ENCODE measurements at regions not wholly inside any gene's neighbourhood (a gene's known extent, or its start where the extent isn't known, plus 50 kb on each side); places are given as distances from the start of the nearest gene placed in this dataset.

DNA sequence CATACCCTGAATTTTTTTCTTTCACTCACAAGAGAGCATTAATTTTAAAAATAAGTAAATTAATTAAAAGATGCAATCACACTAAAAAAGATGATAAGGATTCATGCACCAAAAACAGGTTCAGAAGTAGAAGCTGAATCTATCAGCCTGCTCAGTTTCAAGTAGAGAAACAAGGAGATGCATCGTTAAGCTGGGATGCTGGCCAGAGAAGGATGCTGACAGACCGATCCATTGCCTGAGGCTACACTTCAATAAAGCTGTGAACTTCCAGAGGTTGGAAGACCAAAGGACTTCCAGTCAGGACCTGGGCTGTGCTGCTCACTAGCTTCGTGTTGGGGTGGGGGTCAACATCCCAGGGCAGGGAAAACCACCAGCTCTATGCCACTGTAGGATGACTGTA lies 457.7 kb downstream of the EFNA5 start:
- Histone ChIP-seq H3K4me1 (ENCODE audit: insufficient read depth, low read length) (peaks cover 5% of the 10 kb centered on the region), H3K4me3 (ENCODE audit: insufficient read depth, low read depth, low read length) (no peak overlapping the region), H2AFZ (ENCODE audit: low read depth, low read length) (no peak overlapping the region), H3K9me3 (ENCODE audit: insufficient read depth, low read depth, low read length) (no peaks in the 10 kb centered on the region), H3K9ac (ENCODE audit: low read length) (no peak overlapping the region), H3K27me3 (ENCODE audit: insufficient read depth, low read length) (no peaks in the 10 kb centered on the region), H3K36me3 (ENCODE audit: insufficient read depth, low read length) (no peaks in the 10 kb centered on the region), H3K4me2 (ENCODE audit: low read length) (no peak overlapping the region), H4K20me1 (ENCODE audit: insufficient read depth, low read length) (no peaks in the 10 kb centered on the region), H3K79me2 (ENCODE audit: insufficient read depth, low read length) (no peaks in the 10 kb centered on the region), H3K27ac (ENCODE audit: low read depth, low read length) (no peak overlapping the region)
- DNase-seq (ENCODE audit: low read depth): no peak
- Mint-ChIP-seq H3K9me3 (ENCODE audit: unreplicated experiment) (peaks cover 2% of the 10 kb centered on the region), H3K27me3 (ENCODE audit: low read depth, unreplicated experiment) (no peaks in the 10 kb centered on the region), H3K27ac (ENCODE audit: unreplicated experiment) (no peak overlapping the region), H3K4me3 (ENCODE audit: unreplicated experiment) (no peak overlapping the region), H3K4me1 (ENCODE audit: low read depth, unreplicated experiment) (peaks cover 4% of the 10 kb centered on the region), H3K36me3 (ENCODE audit: low read depth, unreplicated experiment) (no peaks in the 10 kb centered on the region)
- no peak for TF ChIP-seq EZH2 (IDR thresholded peaks at IDR 0.05; ENCODE audit: insufficient read depth, low read length)
- TF ChIP-seq CTCF (IDR thresholded peaks at IDR 0.05; ENCODE audit: insufficient read depth, low read depth, low read length): no peak
- FAIRE-seq: no peak

- Mint-ChIP-seq H3K4me3 (ENCODE audit: unreplicated experiment) (no peak overlapping the region), H3K36me3 (ENCODE audit: low read depth, unreplicated experiment) (no peaks in the 10 kb centered on the region), H3K27me3 (ENCODE audit: low read depth, unreplicated experiment) (no peaks in the 10 kb centered on the region), H3K27ac (ENCODE audit: unreplicated experiment) (no peak overlapping the region), H3K4me1 (ENCODE audit: low read depth, unreplicated experiment) (peaks cover 4% of the 10 kb centered on the region), H3K9me3 (ENCODE audit: unreplicated experiment) (peaks cover under 1% of the 10 kb centered on the region)
- Histone ChIP-seq H3K4me3 (ENCODE audit: insufficient read depth, low read depth, low read length) (no peak overlapping the region), H3K4me1 (ENCODE audit: insufficient read depth, low read length) (no peaks in the 10 kb centered on the region), H3K27me3 (ENCODE audit: insufficient read depth, low read length) (no peaks in the 10 kb centered on the region), H3K79me2 (ENCODE audit: insufficient read depth, low read length) (no peaks in the 10 kb centered on the region), H4K20me1 (ENCODE audit: insufficient read depth, low read length) (no peaks in the 10 kb centered on the region), H3K9me3 (ENCODE audit: insufficient read depth, low read depth, low read length) (no peaks in the 10 kb centered on the region), H3K9ac (ENCODE audit: low read length) (no peak overlapping the region), H3K27ac (ENCODE audit: low read depth, low read length) (no peak overlapping the region), H3K36me3 (ENCODE audit: insufficient read depth, low read length) (no peaks in the 10 kb centered on the region), H2AFZ (ENCODE audit: low read depth, low read length) (no peak overlapping the region), H3K4me2 (ENCODE audit: low read length) (no peak overlapping the region)
- TF ChIP-seq CTCF (IDR thresholded peaks at IDR 0.05; ENCODE audit: insufficient read depth, low read depth, low read length) (no peak), EZH2 (IDR thresholded peaks at IDR 0.05; ENCODE audit: insufficient read depth, low read length) (no peak)
- no peak for FAIRE-seq
- no peak for DNase-seq (ENCODE audit: low read depth)
Observed at GRCh38 chr5:107211630-107212029, 459.1 kb downstream of the EFNA5 start.

DNA sequence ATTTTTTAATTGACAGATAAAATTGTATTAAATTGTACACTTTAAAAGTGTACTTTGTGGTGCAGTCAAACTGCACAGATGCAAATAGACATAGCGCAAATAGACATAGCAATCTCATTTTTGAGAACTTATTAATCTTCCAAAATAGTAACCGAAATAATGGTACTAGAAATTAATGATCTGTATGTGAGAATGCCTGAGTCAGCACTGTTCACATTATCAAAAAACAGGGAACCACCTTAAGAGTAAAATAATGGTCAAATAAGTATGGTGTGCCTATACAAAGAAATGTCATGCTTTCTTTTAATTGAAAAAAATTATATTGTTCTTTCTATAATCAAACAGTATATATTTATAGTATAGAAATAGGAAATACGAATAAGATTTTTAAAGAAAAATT lies 461.9 kb downstream of the EFNA5 start:
- Histone ChIP-seq H3K4me2 (ENCODE audit: low read length) (no peak overlapping the region), H3K9me3 (ENCODE audit: insufficient read depth, low read depth, low read length) (no peaks in the 10 kb centered on the region), H3K79me2 (ENCODE audit: insufficient read depth, low read length) (no peaks in the 10 kb centered on the region), H3K36me3 (ENCODE audit: insufficient read depth, low read length) (no peaks in the 10 kb centered on the region), H3K27ac (ENCODE audit: low read depth, low read length) (no peak overlapping the region), H3K4me3 (ENCODE audit: insufficient read depth, low read depth, low read length) (no peak overlapping the region), H2AFZ (ENCODE audit: low read depth, low read length) (no peak overlapping the region), H4K20me1 (ENCODE audit: insufficient read depth, low read length) (no peaks in the 10 kb centered on the region), H3K4me1 (ENCODE audit: insufficient read depth, low read length) (no peaks in the 10 kb centered on the region), H3K27me3 (ENCODE audit: insufficient read depth, low read length) (no peaks in the 10 kb centered on the region), H3K9ac (ENCODE audit: low read length) (no peak overlapping the region)
- no peak for FAIRE-seq
- Mint-ChIP-seq H3K27ac (ENCODE audit: unreplicated experiment) (no peak overlapping the region), H3K36me3 (ENCODE audit: low read depth, unreplicated experiment) (no peaks in the 10 kb centered on the region), H3K27me3 (ENCODE audit: low read depth, unreplicated experiment) (no peaks in the 10 kb centered on the region), H3K4me3 (ENCODE audit: unreplicated experiment) (no peak overlapping the region), H3K9me3 (ENCODE audit: unreplicated experiment) (no peaks in the 10 kb centered on the region), H3K4me1 (ENCODE audit: low read depth, unreplicated experiment) (no peaks in the 10 kb centered on the region)
- TF ChIP-seq EZH2 (IDR thresholded peaks at IDR 0.05; ENCODE audit: insufficient read depth, low read length) (no peak), CTCF (IDR thresholded peaks at IDR 0.05; ENCODE audit: insufficient read depth, low read depth, low read length) (no peak)
- DNase-seq (ENCODE audit: low read depth): no peak

Measured in astrocyte (in vitro differentiated cells and primary cell).